ENCODE measurements at regions not wholly inside any gene's neighbourhood (a gene's known extent, or its start where the extent isn't known, plus 50 kb on each side); places are given as distances from the start of the nearest gene placed in this dataset.

GRCh38 chr4:187135878-187136277 lies 412.2 kb upstream of the FAT1 start:
- no peak overlapping the region for H3K27ac ChIP-seq (ENCODE audit: low read depth, low read length)
- WGBS: 98% methylated on average over 6 of the region's 6 CpGs
- no peaks in the 10 kb centered on the region for H3K9me3 ChIP-seq (ENCODE audit: insufficient read depth, low read depth, low read length)
- no peaks in the 10 kb centered on the region for H3K4me1 ChIP-seq (ENCODE audit: insufficient read depth, low read length)
- no peaks in the 10 kb centered on the region for H3K27me3 ChIP-seq (ENCODE audit: insufficient read depth, low read length)
- no peak overlapping the region for H3K4me3 ChIP-seq (ENCODE audit: low read length)
- H3K9ac ChIP-seq (ENCODE audit: low read depth, low read length): no peak overlapping the region
- no peaks in the 10 kb centered on the region for H3K36me3 ChIP-seq (ENCODE audit: insufficient read depth, low read length)

GRCh38 chr4:187139141-187139540 lies 415.5 kb upstream of the FAT1 start:
- Histone ChIP-seq H3K4me1 (ENCODE audit: insufficient read depth, low read length) (no peaks in the 10 kb centered on the region), H3K27ac (ENCODE audit: low read depth, low read length) (no peak overlapping the region), H3K9me3 (ENCODE audit: insufficient read depth, low read depth, low read length) (no peaks in the 10 kb centered on the region), H3K27me3 (ENCODE audit: insufficient read depth, low read length) (no peaks in the 10 kb centered on the region), H3K9ac (ENCODE audit: low read depth, low read length) (no peak overlapping the region), H3K4me3 (ENCODE audit: low read length) (no peak overlapping the region), H3K36me3 (ENCODE audit: insufficient read depth, low read length) (no peaks in the 10 kb centered on the region)
- 95% methylated on average over 4 of the region's 4 CpGs for WGBS

- 95% methylated on average over 7 of the region's 7 CpGs for WGBS
- Histone ChIP-seq H3K9ac (ENCODE audit: low read depth, low read length) (no peak overlapping the region), H3K9me3 (ENCODE audit: insufficient read depth, low read depth, low read length) (no peaks in the 10 kb centered on the region), H3K27ac (ENCODE audit: low read depth, low read length) (no peak overlapping the region), H3K4me1 (ENCODE audit: insufficient read depth, low read length) (no peaks in the 10 kb centered on the region), H3K27me3 (ENCODE audit: insufficient read depth, low read length) (no peaks in the 10 kb centered on the region), H3K4me3 (ENCODE audit: low read length) (no peak overlapping the region), H3K36me3 (ENCODE audit: insufficient read depth, low read length) (no peaks in the 10 kb centered on the region)
Measured at GRCh38 chr4:187141101-187141500, 417.4 kb upstream of the FAT1 start.

GRCh38 chr4:187149229-187149945 lies 425.7 kb upstream of the FAT1 start:
- H3K9me3 ChIP-seq (ENCODE audit: insufficient read depth, low read depth, low read length): peaks cover 5% of the 10 kb centered on the region; the same call in 1 of the 2 replicates
- 94% methylated on average over 8 of the region's 8 CpGs for WGBS
- no peaks in the 10 kb centered on the region for H3K36me3 ChIP-seq (ENCODE audit: insufficient read depth, low read length)
- H3K4me1 ChIP-seq (ENCODE audit: insufficient read depth, low read length): no peaks in the 10 kb centered on the region
- H3K4me3 ChIP-seq (ENCODE audit: low read length): no peak overlapping the region
- H3K27me3 ChIP-seq (ENCODE audit: insufficient read depth, low read length): no peaks in the 10 kb centered on the region
- H3K9ac ChIP-seq (ENCODE audit: low read depth, low read length): no peak overlapping the region
- no peak overlapping the region for H3K27ac ChIP-seq (ENCODE audit: low read depth, low read length)

- Histone ChIP-seq H3K36me3 (ENCODE audit: insufficient read depth, low read length) (no peaks in the 10 kb centered on the region), H3K9me3 (ENCODE audit: insufficient read depth, low read depth, low read length) (no peaks in the 10 kb centered on the region), H3K27me3 (ENCODE audit: insufficient read depth, low read length) (no peaks in the 10 kb centered on the region), H3K9ac (ENCODE audit: low read depth, low read length) (no peak overlapping the region), H3K4me1 (ENCODE audit: insufficient read depth, low read length) (no peaks in the 10 kb centered on the region), H3K27ac (ENCODE audit: low read depth, low read length) (no peak overlapping the region), H3K4me3 (ENCODE audit: low read length) (no peak overlapping the region)
- WGBS: 95% methylated on average over 21 of the region's 21 CpGs
Measured at GRCh38 chr4:187157380-187157958, 433.8 kb upstream of the FAT1 start.

GRCh38 chr4:187158003-187158402 lies 434.3 kb upstream of the FAT1 start:
- WGBS: 94% methylated on average over 10 of the region's 10 CpGs
- Histone ChIP-seq H3K4me3 (ENCODE audit: low read length) (no peak overlapping the region), H3K36me3 (ENCODE audit: insufficient read depth, low read length) (no peaks in the 10 kb centered on the region)

GRCh38 chr4:187160486-187160885 lies 436.8 kb upstream of the FAT1 start:
- H3K9ac ChIP-seq (ENCODE audit: low read depth, low read length): no peak overlapping the region
- H3K9me3 ChIP-seq (ENCODE audit: insufficient read depth, low read depth, low read length): no peaks in the 10 kb centered on the region
- H3K27me3 ChIP-seq (ENCODE audit: insufficient read depth, low read length): no peaks in the 10 kb centered on the region
- no peaks in the 10 kb centered on the region for H3K36me3 ChIP-seq (ENCODE audit: insufficient read depth, low read length)
- H3K27ac ChIP-seq (ENCODE audit: low read depth, low read length): no peak overlapping the region
- no peak overlapping the region for H3K4me3 ChIP-seq (ENCODE audit: low read length)
- H3K4me1 ChIP-seq (ENCODE audit: insufficient read depth, low read length): no peaks in the 10 kb centered on the region
- 95% methylated on average over 3 of the region's 3 CpGs for WGBS

More at GRCh38 chr4:187158003-187158402, 434.3 kb upstream of the FAT1 start:
- Histone ChIP-seq H3K9me3 (ENCODE audit: insufficient read depth, low read depth, low read length) (no peaks in the 10 kb centered on the region), H3K27ac (ENCODE audit: low read depth, low read length) (no peak overlapping the region), H3K9ac (ENCODE audit: low read depth, low read length) (no peak overlapping the region), H3K27me3 (ENCODE audit: insufficient read depth, low read length) (no peaks in the 10 kb centered on the region), H3K4me1 (ENCODE audit: insufficient read depth, low read length) (no peaks in the 10 kb centered on the region)

GRCh38 chr4:187166886-187167512 lies 443.3 kb upstream of the FAT1 start:
- H3K27ac ChIP-seq (ENCODE audit: low read depth, low read length): no peak overlapping the region
- no peaks in the 10 kb centered on the region for H3K4me1 ChIP-seq (ENCODE audit: insufficient read depth, low read length)
- H3K27me3 ChIP-seq (ENCODE audit: insufficient read depth, low read length): no peaks in the 10 kb centered on the region
- H3K9ac ChIP-seq (ENCODE audit: low read depth, low read length): no peak overlapping the region
- WGBS: 95% methylated on average over 7 of the region's 7 CpGs
- no peak overlapping the region for H3K4me3 ChIP-seq (ENCODE audit: low read length)
- no peaks in the 10 kb centered on the region for H3K9me3 ChIP-seq (ENCODE audit: insufficient read depth, low read depth, low read length)
- H3K36me3 ChIP-seq (ENCODE audit: insufficient read depth, low read length): no peaks in the 10 kb centered on the region

GRCh38 chr4:187171706-187172339 lies 448.2 kb upstream of the FAT1 start:
- no peaks in the 10 kb centered on the region for H3K4me1 ChIP-seq (ENCODE audit: insufficient read depth, low read length)
- 83% methylated on average over 11 of the region's 12 CpGs for WGBS
- no peak overlapping the region for H3K27ac ChIP-seq (ENCODE audit: low read depth, low read length)
- no peak overlapping the region for H3K9ac ChIP-seq (ENCODE audit: low read depth, low read length)
- no peaks in the 10 kb centered on the region for H3K27me3 ChIP-seq (ENCODE audit: insufficient read depth, low read length)
- no peaks in the 10 kb centered on the region for H3K9me3 ChIP-seq (ENCODE audit: insufficient read depth, low read depth, low read length)
- no peaks in the 10 kb centered on the region for H3K36me3 ChIP-seq (ENCODE audit: insufficient read depth, low read length)
- no peak overlapping the region for H3K4me3 ChIP-seq (ENCODE audit: low read length)

GRCh38 chr4:187172340-187172761 lies 448.7 kb upstream of the FAT1 start:
- WGBS: 89% methylated on average over 7 of the region's 7 CpGs
- no peak overlapping the region for H3K9ac ChIP-seq (ENCODE audit: low read depth, low read length)
- H3K4me3 ChIP-seq (ENCODE audit: low read length): no peak overlapping the region
- H3K27ac ChIP-seq (ENCODE audit: low read depth, low read length): no peak overlapping the region
- H3K36me3 ChIP-seq (ENCODE audit: insufficient read depth, low read length): no peaks in the 10 kb centered on the region
- no peaks in the 10 kb centered on the region for H3K9me3 ChIP-seq (ENCODE audit: insufficient read depth, low read depth, low read length)
- H3K27me3 ChIP-seq (ENCODE audit: insufficient read depth, low read length): no peaks in the 10 kb centered on the region
- no peaks in the 10 kb centered on the region for H3K4me1 ChIP-seq (ENCODE audit: insufficient read depth, low read length)

GRCh38 chr4:187174749-187175148 lies 451.1 kb upstream of the FAT1 start:
- Histone ChIP-seq H3K36me3 (ENCODE audit: insufficient read depth, low read length) (no peaks in the 10 kb centered on the region), H3K9me3 (ENCODE audit: insufficient read depth, low read depth, low read length) (no peaks in the 10 kb centered on the region), H3K27me3 (ENCODE audit: insufficient read depth, low read length) (no peaks in the 10 kb centered on the region), H3K4me1 (ENCODE audit: insufficient read depth, low read length) (peaks cover 8% of the 10 kb centered on the region), H3K27ac (ENCODE audit: low read depth, low read length) (no peak overlapping the region), H3K4me3 (ENCODE audit: low read length) (no peak overlapping the region), H3K9ac (ENCODE audit: low read depth, low read length) (no peak overlapping the region)
- WGBS: 95% methylated on average over 8 of the region's 8 CpGs

Measured in HUES64 (cell line).